Stomach (tissue), 8 donors: ENCODE measurements at regions not wholly inside any gene's neighbourhood (a gene's known extent, or its start where the extent isn't known, plus 50 kb on each side); places are given as distances from the start of the nearest gene placed in this dataset.

ENCODE experiments used
- DNase-seq, 2 donors: peaks; one replicate each; pipeline versions ENCODE4 v3.0.0 to v3.0.0-alpha.2; 2013 to 2019
- H3K27ac ChIP-seq, 5 donors: fragments of 200-600 bp in 4 of 5; sonication (generic) in 4 of 5; one replicate each; pipeline ENCODE4 v1.5.1; 2013 to 2019; ENCODE audit warnings: mild to moderate bottlenecking in 1 of 5, moderate library complexity in 1 of 5
- H3K27me3 ChIP-seq, 3 donors: fragments of 200-600 bp; sonication (generic); one replicate each; pipeline ENCODE4 v1.5.1; 2017 to 2019; ENCODE audit warnings: mixed run types in 1 of 3
- H3K36me3 ChIP-seq, 4 donors: fragments of 200-600 bp; sonication (generic); 1 replicate in 3 of 4; 2 replicates in 1 of 4; pipeline ENCODE4 v1.5.1; 2016 to 2019
- H3K4me1 ChIP-seq, 4 donors: fragments of 200-600 bp; sonication (generic); one replicate each; pipeline ENCODE4 v1.5.1; 2016 to 2019
- H3K4me3 ChIP-seq, 4 donors: fragments of 200-600 bp; sonication (generic) in 3 of 4; one replicate each; pipeline ENCODE4 v1.5.1; 2016 to 2019; ENCODE audit warnings: mild to moderate bottlenecking in 1 of 4
- H3K9me3 ChIP-seq, 4 donors: fragments of 200-600 bp; sonication (generic); one replicate each; pipeline ENCODE4 v1.5.1; 2016 to 2019
- CTCF ChIP-seq, 7 experiments: fragments of 450-650 bp in 4 of 7; fragments of 200-600 bp in 3 of 7; sonication (generic) in 3 of 7; IDR thresholded peaks; one replicate each; pipeline ENCODE4 v1.5.1; 2016 to 2019; ENCODE audit warnings: antibody characterized with exemption in 7 of 7, control low read depth in 2 of 7, mild to moderate bottlenecking in 1 of 7
- EP300 ChIP-seq: sonication (generic); formaldehyde crosslinking; IDR thresholded peaks from one replicate; pipeline ENCODE4 v1.6.1; 2017; ENCODE audit warnings: antibody characterized with exemption
- POLR2A ChIP-seq, 4 donors: fragments of 450-650 bp; IDR thresholded peaks; one replicate each; pipeline ENCODE4 v1.6.1; 2016; ENCODE audit warnings: antibody characterized with exemption in 4 of 4, control low read depth in 2 of 4, mild to moderate bottlenecking in 1 of 4, moderate library complexity in 1 of 4
- POLR2AphosphoS5 ChIP-seq, 3 donors: sonication (generic); formaldehyde crosslinking; IDR thresholded peaks; one replicate each; pipeline ENCODE4 v1.6.1; 2016; ENCODE audit warnings: antibody characterized with exemption in 3 of 3
- WGBS, 5 donors: extraction: QIAGEN DNeasy Blood & Tissue Kit in 3 of 5; methylation state at CpG; one replicate each; pipeline versions ENCODE4 v1.1.5 to v1.1.7; 2013 to 2018; 5-methylcytosine and 5-hydroxymethylcytosine counted together
- intact Hi-C: fragments of 100-400 bp; cut with DNase I; formaldehyde crosslinking; loops from one replicate; pipeline ENCODE4 v1.15.1; 2023; ENCODE audit warnings: low total_unique reads
- donor health status: healthy with polysubstance abuse.
- donor health status: Bipolar disorder and iron deficiency.
- donor health status: healthy.

- H3K4me1 ChIP-seq: no peaks in the 10 kb centered on the region
- H3K27me3 ChIP-seq: no peaks in the 10 kb centered on the region
- H3K9me3 ChIP-seq: no peaks in the 10 kb centered on the region
- 76 to 85% (median 78%) methylated on average over 7 of the region's 7 CpGs for WGBS, 5 donors
- intact Hi-C loops: no loop called here
- H3K27ac ChIP-seq: no peak overlapping the region
- TF ChIP-seq POLR2A (IDR thresholded peaks at IDR 0.05) (no peak), CTCF (IDR thresholded peaks at IDR 0.05) (no peak), POLR2AphosphoS5 (IDR thresholded peaks at IDR 0.05) (no peak), EP300 (no peak)
- no peaks in the 10 kb centered on the region for H3K36me3 ChIP-seq
- no peak for DNase-seq
- H3K4me3 ChIP-seq: no peak overlapping the region
These were observed 1045.7 kb downstream of the C4orf33 start for GRCh38 chr4:130141651-130142050.

- no peak for TF ChIP-seq CTCF (IDR thresholded peaks at IDR 0.05)
- Histone ChIP-seq H3K27me3 (no peaks in the 10 kb centered on the region), H3K27ac (no peak overlapping the region), H3K9me3 (no peaks in the 10 kb centered on the region), H3K4me1 (no peaks in the 10 kb centered on the region), H3K4me3 (no peak overlapping the region), H3K36me3 (no peaks in the 10 kb centered on the region)
- intact Hi-C loops: no loop called here
- 36 to 65% (median 47%) methylated on average over 1 of the region's 1 CpG for WGBS, 5 donors
- DNase-seq: no peak
These were observed 1047.7 kb downstream of the C4orf33 start for GRCh38 chr4:130143656-130144055.

- intact Hi-C loops: no loop called here
- Histone ChIP-seq H3K27ac (no peak overlapping the region), H3K27me3 (no peaks in the 10 kb centered on the region), H3K4me3 (no peak overlapping the region), H3K36me3 (no peaks in the 10 kb centered on the region), H3K4me1 (no peaks in the 10 kb centered on the region), H3K9me3 (no peaks in the 10 kb centered on the region)
- WGBS, 5 donors: 38 to 63% (median 51%) methylated on average over 2 of the region's 2 CpGs
- TF ChIP-seq EP300 (no peak), POLR2AphosphoS5 (IDR thresholded peaks at IDR 0.05) (no peak), CTCF (IDR thresholded peaks at IDR 0.05) (no peak), POLR2A (IDR thresholded peaks at IDR 0.05) (no peak)
- DNase-seq: no peak
These were observed 1050.8 kb downstream of the C4orf33 start for GRCh38 chr4:130146773-130147172.

- no peak for DNase-seq
- no peak overlapping the region for H3K4me3 ChIP-seq
- no peaks in the 10 kb centered on the region for H3K9me3 ChIP-seq
- no peaks in the 10 kb centered on the region for H3K4me1 ChIP-seq
- no peaks in the 10 kb centered on the region for H3K36me3 ChIP-seq
- no peaks in the 10 kb centered on the region for H3K27me3 ChIP-seq
- intact Hi-C loops: no loop called here
- H3K27ac ChIP-seq: no peak overlapping the region
- TF ChIP-seq POLR2AphosphoS5 (IDR thresholded peaks at IDR 0.05) (no peak), CTCF (IDR thresholded peaks at IDR 0.05) (no peak), EP300 (no peak), POLR2A (IDR thresholded peaks at IDR 0.05) (no peak)
- WGBS, 5 donors: 81 to 89% (median 86%) methylated on average over 2 of the region's 2 CpGs
These were observed 1051.7 kb downstream of the C4orf33 start for GRCh38 chr4:130147641-130148040.

GRCh38 chr4:130154901-130155300 lies 1058.9 kb downstream of the C4orf33 start:
- no peak overlapping the region for H3K27ac ChIP-seq
- no peaks in the 10 kb centered on the region for H3K4me1 ChIP-seq
- no peak overlapping the region for H3K4me3 ChIP-seq
- intact Hi-C loops: no loop called here
- 66 to 79% (median 72%) methylated on average over 2 of the region's 2 CpGs for WGBS, 5 donors
- no peak for TF ChIP-seq POLR2AphosphoS5 (IDR thresholded peaks at IDR 0.05)
- TF ChIP-seq CTCF (IDR thresholded peaks at IDR 0.05): no peak
- H3K36me3 ChIP-seq: no peaks in the 10 kb centered on the region
- peak in 1 of 2 donors; percentile 2 for DNase-seq
- no peaks in the 10 kb centered on the region for H3K27me3 ChIP-seq
- H3K9me3 ChIP-seq: peaks cover 0 to 10% (median 0%) of the 10 kb centered on the region in 4 donors
